GM21786 (cell line): ENCODE measurements at regions not wholly inside any gene's neighbourhood (a gene's known extent, or its start where the extent isn't known, plus 50 kb on each side); places are given as distances from the start of the nearest gene placed in this dataset.
A peak's percentile ranks its signal among the peaks of the same experiment; 100 is the strongest.

Experiments used
- ATAC-seq: cut with Tn5 transposase; IDR thresholded peaks from one replicate; pipeline ENCODE4 v1.9.1; 2021; ENCODE audit not compliant: unreplicated experiment

DNA sequence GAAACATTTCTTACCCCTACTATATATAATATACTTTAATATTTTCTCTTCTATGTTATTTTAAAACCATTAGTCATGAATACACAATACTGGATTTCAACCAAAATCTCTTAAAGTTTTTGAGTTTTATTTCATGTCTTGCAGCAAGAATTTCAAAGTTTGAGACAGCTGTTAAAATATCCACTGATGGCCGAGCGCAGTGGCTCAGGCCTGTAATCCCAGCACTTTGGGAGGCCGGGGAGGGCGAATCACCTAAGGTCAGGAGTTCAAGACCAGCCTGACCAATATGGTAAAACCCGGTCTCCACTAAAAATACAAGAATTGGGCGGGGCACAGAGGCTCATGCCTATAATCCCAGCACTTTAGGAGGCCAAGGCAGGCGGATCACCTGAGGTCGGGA, 59.7 kb upstream of the DAPK1 start:
- ATAC-seq: no peak

DNA sequence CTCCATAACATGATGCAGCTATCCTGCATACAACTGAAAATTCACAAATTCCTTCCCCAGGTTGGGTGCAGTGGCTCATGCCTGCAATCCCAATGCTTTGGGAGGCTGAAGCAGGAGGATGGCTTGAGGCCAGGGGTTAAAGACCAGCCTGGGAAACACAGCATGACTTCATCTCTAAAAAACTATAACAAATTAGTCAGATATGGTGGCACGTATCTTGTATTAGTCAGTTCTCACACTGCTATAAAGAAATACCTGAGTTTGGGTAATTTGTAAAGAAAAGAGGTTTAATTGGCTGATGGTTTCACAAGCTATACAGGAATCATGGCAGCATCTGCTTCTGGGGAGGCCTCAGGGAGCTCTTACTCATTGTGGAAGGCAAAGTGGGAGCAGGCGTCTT, 56.4 kb upstream of the DAPK1 start:
- ATAC-seq: no peak

DNA sequence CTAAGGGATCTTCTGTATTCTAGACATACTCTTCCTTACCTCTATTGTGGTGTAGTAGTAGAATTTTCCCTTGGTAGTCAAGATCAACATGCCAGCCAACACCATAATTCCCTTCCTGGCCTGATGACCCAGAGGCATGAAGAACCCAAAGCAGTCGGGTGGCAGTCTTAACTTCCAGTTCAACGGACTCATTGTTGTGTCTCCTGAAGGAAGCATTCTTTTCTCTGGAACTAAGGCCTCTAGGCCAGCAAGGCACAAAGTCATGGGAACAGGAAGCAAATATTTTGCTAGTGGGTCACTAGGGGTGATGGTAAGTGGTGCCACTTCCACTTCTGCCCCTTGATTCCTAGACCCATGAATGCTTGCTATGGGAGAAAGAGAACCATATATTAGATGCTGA, 55.2 kb upstream of the DAPK1 start:
- no peak for ATAC-seq

DNA sequence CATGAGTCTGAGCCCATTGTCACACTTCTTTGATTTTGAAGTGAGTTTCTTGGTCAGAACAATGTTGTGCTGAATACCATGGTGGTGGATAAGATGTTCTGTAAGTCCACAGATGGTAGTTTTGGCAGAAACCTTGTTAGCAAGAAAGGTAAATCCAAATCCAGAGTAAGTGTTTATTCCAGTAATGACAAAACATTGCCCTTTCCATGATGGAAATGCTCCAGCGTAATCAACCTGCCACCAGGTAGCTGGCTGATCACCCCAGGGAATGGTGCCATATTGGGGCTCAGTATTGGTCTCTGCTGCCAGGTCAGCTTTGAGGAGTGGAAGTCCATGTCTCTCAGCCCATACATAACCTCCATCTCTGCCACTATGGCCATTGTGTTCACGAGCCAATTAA, 54.7 kb upstream of the DAPK1 start:
- ATAC-seq: no peak

DNA sequence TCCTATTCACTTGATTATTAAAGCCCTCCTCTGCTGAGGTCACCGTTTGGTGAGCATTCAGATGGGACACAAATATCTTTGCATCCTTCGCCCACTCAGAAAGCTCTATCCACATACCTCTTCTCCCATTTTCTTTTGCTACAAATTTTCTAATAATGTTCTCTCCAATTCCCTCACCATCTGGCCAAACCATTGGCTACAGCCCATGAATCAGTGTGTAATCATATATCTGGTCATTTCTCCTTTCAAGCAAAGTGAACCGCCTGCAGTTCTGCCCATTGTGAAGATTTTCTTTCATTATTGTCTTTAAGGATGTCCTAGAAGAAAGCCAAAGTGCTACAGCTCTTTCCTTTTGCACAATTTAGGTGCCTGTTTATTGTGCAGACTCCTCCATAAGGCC, 54.2 kb upstream of the DAPK1 start:
- no peak for ATAC-seq

DNA sequence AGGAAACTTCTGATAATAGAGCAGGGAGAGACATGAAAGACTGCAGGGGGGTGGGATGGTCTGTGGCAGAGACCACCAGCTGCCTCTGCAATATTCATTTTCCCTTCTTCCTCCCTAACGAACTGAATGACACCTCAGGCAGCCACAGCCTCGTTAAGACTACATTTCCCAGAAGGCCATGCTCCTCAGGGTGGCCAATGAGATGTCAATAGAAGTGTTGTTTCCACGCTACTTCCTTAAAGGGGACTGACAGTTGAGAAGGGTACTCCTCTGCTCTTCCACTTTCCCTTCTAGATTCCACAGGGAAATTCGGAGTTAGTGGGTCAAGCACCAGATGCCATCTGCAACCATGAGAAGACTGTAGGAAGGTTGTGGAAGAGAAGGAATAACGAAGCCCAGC, 52.0 kb upstream of the DAPK1 start:
- peak; percentile 94 for ATAC-seq

DNA sequence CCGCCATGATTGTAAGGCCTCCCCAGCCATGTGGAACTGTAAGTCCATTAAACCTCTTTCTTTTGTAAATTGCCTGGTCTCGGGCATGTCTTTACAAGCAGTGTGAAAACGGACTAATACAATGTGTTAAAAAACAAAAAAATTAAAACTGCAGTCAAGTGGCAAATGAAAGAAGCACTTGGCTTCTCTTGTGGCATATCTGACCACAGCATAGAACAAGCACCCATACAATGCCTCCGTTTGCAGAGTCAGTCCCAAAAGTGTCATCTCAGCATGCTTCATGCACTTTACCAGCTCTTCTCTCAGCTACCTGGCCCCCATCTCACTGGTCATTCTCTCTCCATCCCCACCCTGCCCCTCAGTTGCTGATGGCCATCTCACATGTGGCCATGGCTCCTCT, 51.1 kb upstream of the DAPK1 start:
- no peak for ATAC-seq

DNA sequence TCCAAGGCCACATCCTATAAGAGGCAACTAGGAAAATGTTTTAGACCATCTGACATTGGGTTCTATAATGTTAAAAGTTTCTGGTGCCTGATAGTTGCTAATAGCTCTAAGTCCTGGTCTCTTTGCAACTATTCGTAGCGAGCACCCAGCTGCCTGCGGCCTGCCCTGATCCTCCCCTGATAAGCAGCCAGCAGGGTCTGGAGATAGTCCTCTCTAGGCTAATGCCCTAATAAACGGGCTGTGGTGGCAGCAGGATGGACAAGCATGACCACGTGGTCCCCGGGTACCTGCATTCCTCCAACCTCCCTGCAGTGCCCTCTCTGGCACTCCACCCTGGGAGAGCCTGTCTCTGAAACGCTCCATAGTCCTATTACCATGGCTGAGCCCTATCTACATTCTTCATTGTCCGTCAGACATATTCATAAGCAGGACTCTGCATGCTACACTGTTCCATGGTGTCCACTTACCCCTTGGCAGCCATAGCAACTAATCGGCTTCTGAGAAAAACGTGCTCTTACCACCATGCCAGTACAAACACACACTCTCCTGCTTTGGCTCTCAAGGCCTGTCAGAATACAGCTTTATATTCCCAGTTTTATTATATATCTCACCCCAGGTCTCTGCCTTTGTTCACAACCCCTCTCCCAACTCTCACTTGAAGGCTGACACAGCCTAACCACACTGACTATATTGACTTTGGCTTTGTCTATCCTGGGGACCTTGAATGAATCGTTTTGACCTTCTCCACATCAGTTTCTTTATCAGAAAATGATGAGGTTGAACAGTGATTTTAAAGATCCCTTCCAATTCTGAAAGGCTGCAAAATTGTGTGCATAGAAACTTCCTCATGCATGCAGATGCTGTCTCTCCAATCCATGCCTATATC, 49.9 kb upstream of the DAPK1 start:
- ATAC-seq: no peak
